NB4 (cell line): ENCODE measurements at regions not wholly inside any gene's neighbourhood (a gene's known extent, or its start where the extent isn't known, plus 50 kb on each side); places are given as distances from the start of the nearest gene placed in this dataset.

Source experiments
- TF ChIP-seq, protein P1 (sequence below): IDR thresholded peaks from one replicate; pipeline ENCODE4 v1.5.1; 2012; ENCODE audit warnings: low read depth, low read length
- TF ChIP-seq, protein P2 (sequence below): IDR thresholded peaks from 2 replicates; pipeline ENCODE4 v1.6.1; 2011; ENCODE audit warnings: low read depth, low read length

DNA sequence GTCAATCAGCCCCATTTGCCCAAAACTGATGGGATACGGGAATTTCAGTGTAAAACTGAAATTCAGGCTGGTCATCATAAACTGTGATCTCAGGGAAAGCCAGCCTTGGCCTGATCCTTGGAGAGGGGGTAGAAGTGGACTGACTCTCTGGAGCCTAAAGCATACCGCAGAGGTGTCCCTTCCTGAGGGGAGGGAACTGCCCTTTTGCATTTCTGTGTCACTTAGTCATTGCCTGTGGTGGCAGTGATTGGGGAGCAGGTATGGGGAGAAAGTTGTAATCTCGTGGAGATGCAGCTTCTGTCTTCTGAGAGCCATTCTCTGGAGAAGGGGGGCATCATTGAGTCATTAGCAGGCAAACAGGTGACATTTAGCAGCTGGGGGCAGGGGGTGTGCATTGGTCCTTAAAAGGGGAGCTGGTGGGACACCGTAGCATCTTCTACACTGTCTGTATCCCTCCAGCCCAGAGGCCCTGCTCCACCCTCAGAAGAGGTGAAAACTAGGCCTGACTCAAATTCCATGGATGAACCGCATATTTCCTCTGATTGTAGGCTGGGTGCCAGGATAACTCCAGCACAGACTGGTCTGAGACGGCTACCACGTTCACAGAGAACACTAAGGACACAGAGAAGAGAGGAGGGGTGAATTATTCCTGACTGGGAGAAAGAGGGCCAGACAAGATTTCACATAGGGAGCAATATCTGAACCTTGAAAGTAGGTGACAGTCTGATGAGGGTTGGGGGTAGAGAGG, 143.3 kb downstream of the SEC61B start:
- TF ChIP-seq, protein P1, sequence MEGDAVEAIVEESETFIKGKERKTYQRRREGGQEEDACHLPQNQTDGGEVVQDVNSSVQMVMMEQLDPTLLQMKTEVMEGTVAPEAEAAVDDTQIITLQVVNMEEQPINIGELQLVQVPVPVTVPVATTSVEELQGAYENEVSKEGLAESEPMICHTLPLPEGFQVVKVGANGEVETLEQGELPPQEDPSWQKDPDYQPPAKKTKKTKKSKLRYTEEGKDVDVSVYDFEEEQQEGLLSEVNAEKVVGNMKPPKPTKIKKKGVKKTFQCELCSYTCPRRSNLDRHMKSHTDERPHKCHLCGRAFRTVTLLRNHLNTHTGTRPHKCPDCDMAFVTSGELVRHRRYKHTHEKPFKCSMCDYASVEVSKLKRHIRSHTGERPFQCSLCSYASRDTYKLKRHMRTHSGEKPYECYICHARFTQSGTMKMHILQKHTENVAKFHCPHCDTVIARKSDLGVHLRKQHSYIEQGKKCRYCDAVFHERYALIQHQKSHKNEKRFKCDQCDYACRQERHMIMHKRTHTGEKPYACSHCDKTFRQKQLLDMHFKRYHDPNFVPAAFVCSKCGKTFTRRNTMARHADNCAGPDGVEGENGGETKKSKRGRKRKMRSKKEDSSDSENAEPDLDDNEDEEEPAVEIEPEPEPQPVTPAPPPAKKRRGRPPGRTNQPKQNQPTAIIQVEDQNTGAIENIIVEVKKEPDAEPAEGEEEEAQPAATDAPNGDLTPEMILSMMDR, result no peak
- TF ChIP-seq, protein P2, sequence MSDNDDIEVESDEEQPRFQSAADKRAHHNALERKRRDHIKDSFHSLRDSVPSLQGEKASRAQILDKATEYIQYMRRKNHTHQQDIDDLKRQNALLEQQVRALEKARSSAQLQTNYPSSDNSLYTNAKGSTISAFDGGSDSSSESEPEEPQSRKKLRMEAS, result no peak
